NCI-H2081 treated with DMSO at 0.1 percent for 48 hours (cell line): ENCODE measurements at regions not wholly inside any gene's neighbourhood (a gene's known extent, or its start where the extent isn't known, plus 50 kb on each side); places are given as distances from the start of the nearest gene placed in this dataset.
"Not testable (repeated sequence)": the region's sequence is repeated elsewhere in the genome, so short reads cannot be mapped to it uniquely, and the experiment has no call there.

Source experiments
- DNase-seq: peaks from one replicate; lab custom pipeline; 2025; lab: John Stamatoyannopoulos, UW

DNA sequence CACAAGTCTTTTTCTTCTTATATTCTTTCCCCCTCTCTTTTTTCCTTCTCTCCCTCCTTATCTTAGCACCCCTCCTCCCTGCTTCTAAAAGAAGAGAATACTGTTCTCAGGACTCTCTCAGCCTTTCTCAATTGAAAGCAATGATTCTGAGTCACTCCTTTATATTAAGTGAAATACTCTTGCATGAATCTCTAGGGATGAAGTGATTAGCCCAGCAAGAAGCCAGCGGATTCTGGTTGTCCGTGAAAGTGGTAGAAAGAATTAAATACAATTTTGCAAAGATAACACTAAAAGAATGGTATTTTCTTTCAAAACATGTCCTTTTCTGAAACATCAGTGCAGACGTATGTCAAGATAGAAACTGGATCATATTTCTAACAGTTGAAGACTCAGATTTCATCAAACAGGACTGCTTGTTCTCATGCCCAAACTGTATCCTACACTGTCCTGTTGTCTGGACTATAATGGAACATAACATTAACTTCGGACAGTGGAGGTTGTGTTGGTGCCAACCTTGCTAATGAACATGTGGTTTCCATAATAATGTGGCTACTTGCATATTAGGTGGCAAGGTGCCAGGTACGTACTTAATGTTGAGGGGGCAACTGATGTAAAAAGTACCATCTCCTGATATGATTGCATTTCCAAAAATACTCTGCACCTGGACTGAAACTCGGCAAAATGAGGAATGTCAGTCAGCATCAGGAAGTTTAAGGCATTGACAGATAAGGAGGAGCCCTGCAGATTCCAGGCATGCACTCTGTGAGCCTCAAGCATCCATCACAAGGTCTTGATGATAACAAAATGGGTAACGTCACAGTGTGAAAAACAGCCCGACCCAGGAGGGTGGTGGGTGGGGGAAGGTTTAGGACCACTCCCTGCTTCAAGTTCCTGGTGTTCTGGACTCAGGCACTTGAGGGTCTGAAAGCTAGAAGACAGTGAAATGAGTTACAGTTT, 357.2 kb downstream of the DLEU7 start:
- DNase-seq, result no peak

DNA sequence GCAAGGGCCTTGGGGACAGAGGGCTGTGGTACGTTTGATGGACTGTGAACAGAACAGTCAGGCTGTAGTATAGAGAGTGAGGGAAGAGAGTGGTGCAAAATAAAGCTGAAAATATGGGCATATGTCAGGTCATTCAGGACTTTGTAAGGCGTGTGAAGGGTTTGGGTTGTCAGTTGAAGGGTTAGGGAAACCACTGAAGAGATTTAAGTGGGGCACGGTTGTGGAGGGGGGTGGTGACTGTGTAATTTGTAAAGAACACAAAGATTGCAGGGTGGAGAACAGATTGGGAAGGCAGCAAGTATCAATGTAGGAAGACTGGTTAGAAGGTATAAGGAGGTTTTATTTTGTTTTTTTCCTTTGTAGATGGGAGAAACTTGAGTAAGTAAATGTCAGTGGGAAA, 349.8 kb downstream of the DLEU7 start:
- no peak for DNase-seq

DNA sequence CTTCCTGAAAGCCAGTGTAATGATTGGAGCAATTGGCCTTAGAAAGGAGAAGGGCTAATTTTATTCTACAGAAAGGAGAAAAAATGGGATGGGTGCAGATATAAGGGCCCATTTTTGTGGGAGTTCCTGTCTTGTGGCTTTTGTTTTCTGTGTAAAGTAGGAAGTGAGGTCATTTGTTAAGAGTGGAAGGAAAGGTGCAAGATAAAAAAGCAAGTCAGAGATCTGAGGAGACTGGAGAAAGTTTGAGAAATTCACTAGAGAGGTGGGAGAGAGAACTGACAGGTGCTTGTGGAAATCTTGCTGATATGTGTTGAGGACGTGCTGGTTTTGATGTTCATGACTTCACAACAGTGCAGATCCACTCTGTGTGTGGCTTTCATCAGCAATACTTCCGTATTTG, 349.4 kb downstream of the DLEU7 start:
- DNase-seq, result no peak

DNA sequence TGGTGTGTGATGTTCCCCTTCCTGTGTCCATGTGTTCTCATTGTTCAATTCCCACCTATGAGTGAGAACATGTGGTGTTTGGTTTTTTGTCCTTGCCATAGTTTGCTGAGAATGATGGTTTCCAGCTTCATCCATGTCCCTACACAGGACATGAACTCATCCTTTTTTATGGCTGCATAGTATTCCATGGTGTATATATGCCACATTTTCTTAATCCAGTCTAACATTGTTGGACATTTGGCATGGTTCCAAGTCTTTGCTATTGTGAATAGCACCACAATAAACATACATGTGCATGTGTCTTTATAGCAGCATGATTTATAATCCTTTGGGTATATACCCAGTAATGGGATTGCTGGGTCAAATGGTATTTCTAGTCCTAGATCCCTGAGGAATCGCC, 340.3 kb downstream of the DLEU7 start:
- DNase-seq, result not testable (repeated sequence)

DNA sequence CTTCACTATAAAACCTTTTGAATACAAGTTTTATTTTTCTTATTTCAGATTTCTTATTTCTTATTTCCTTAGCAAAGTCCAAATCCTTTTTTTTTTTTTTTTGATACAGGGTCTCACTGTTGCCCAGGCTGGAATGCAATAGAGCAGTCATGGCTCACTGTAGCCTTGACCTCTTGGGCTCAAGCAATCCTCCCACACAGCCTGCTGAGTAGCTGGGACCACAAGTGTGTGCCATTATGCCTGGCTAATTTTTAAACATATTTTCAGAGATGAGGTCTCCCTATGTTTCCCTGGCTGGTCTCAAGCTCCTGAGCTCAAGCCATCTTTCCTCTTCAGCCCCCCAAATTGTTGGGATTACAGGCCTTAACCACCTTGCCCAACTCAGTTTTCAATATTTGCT, 334.3 kb downstream of the DLEU7 start:
- no peak for DNase-seq

DNA sequence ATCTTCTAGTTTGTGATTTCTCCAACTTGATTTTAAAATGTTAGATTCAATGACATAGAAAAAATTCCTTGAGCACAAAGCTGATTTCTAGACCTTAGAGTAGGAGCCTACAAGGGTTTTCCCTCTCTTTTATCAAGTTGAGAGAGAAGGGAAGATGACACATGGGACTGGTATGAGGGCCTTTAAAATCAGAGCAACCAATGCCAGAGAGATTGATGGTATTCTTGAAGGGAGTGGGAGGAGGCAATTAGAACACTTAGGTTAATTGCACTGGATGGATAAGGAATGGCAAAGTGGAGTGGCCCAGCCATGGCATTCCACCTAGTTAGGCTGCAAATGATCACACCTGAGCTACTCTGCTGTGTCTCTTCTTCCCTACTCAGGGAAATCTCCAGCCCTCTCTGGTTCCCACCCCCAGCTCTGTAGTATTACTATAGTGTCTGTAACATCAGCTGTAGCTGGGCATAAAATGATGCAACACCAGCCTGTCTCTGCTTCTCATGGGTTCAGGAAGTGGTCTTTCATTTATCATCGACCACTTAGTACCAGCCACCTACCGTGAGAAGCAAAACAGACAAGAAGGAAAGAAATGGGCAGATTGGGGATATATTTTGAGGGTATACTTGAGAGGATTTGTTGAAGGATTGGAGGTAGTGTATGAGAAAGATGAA, 333.6 kb downstream of the DLEU7 start:
- DNase-seq, result no peak

DNA sequence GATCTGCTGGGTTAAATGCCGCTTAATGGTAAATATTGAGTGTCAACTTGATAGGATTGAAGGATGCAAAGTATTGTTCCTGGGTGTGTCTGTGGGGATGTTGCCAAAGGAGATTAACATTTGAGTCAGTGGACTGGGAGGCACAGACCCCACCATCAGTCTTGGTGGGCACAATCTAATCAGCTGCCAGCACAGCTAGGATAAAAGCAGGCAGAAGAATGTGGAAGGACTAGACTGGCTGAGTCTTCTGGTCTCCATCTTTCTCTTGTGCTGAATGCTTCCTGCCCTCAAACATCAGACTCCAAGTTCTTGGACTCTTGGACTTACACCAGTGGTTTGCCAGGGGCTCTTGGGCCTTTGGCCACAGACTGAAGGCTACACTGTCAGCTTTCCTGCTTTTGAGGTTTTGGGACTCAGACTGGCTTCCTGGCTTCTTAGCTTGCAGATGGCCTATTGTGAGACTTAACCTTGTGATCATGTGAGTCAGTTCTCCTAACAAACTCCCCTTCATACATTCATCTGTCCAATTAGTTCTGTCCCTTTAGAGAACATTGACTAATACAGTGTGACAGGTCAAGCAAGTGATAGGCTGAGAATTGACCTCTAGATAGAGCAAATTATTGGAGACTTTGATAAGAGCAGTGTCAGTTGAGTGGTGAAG, 332.5 kb downstream of the DLEU7 start:
- not testable (repeated sequence) for DNase-seq

DNA sequence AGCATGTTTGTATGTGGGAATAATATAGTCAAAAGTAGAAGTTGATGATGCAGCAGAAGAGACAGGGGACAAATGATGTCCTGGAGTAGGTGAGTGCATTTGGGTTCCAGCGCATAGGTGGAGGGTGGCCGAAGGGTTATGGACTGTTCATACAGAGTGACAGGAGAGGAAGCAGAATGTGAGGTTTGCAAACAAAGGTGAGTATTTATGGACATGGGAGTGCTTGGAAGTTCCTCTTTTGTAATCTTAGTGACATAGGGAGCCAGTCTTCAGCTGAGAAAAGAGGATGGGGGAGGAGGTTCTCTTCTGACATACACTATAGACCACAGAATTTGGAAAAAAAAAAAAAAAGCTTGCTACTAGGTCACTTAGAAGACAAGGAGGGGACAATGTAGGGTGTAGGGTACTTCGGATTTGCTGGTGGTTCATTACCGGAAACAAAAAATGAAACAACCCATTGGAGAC, 331.6 kb downstream of the DLEU7 start:
- no peak for DNase-seq

DNA sequence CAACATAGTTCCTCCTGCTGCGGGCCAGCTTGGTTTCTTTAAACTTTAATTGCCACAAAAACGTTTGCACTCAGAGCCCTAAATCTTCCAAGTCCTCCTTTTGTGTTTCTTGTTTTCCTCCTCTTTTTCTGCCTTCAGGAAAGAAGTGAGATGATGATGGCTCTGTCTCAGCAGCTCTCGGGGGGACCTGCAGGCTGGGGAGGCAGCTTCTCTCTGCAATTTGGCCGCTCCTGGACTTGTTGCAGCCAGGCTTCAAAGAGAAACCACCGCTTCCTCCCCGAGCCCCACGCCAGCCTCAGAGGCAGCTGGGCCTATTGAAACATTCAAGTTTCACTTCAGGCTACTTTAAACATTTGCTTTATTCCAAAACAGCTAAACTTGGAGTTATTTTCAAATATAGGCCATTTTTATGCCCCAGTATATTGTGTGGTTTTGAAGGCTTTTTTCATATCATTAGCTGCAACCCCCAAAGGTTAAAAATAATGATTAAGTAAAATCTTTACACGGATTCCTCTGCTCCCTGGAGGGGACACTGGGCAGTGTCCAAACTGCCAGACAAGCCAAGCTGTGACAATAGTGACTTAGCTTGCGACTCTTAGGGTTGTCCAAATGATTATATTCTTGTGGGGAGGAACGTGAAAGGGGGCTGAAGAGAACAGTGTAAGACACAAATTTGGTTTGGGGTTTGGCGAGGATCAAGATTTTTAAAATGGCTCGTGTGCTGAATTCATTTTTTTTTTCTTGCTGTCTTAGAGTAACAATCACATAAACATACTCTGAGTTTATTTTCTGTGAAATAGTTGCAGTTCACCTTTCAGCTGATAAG, 330.8 kb downstream of the DLEU7 start:
- DNase-seq, result no peak

DNA sequence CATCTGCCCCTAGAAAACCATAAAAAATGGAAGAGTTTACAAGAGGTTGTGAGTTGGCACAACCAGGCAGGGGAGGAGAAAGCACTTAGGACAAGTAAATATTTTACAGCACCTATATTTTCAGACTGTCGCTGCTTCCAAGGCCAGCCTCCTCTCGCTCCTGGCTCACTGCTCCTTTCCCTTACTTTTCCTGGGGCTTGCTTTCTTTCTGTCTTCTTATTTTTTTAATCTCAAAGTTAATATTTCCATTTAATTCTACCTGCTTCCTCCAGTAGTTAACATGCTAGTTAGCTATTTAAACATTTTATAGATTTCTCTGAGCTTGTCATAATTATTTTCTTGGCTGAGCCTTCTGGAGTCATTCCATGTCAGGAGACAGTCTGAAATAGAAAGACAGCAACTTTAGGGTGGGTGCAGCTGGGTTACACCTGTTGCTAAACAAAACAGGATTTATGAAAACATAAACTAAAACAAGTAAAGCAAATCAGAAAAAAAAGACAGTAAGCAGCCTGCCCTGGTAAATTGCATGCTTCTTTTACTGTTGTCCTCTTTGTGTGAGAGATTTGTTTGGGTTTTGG, 330.1 kb downstream of the DLEU7 start:
- DNase-seq, result no peak

DNA sequence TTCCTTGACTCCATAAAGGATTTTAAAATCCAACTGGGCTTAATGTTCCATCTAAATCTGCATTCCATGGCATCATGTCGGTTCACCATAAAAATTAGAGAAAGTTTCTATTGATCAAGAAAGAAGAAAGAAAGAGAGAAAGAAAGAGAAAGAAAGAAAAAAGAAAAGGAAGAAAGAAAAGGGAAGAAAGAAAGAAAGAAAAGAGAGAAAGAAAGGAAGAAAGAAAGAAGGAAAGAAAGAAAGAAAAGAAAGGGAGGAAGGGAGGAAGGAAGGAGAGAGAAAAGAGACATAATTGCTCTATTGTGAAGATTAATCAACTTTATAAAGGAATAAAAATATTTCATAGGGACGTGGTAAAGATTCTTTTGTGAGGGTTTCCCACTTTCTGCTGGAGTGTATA, 329.2 kb downstream of the DLEU7 start:
- DNase-seq, result no peak

DNA sequence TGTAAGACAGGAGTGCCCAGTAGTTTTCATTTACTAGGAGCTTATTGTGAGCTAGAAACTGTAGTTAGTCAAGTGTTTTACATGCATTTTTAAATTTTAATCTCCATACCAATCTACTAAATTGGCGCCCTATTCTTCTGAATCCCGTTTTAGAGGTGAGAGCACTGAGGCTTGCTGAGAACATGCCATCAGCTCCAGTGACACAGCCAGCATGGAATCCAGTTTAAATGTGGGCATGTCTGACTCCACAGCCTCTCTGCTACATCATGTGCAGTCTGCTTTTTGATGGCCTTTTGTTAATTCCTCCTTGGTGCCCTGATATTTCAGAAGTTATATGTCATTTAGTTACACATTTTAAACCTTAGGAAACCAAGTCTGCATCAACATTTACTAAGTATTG, 325.4 kb downstream of the DLEU7 start:
- DNase-seq, result no peak

DNA sequence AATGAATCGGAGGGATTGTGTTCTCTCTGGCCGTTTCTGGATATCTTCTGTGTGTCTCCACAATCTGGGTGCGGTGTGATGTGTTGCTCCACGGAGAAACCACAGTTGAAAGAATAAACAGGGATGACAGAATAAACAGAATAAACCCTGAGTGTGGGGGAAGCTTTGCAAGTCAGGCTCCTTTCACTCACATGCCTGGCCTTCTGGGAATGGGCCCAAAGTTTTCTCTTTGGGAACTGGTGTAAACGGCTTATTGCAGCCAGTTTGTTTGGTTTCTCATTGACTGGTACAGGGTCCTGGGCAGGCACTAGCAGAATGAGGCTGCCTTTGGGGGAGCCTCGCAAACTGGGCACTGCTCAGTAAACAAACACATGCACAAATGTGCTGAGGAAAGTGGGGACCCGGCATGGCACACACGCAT, 324.7 kb downstream of the DLEU7 start:
- DNase-seq, result no peak

DNA sequence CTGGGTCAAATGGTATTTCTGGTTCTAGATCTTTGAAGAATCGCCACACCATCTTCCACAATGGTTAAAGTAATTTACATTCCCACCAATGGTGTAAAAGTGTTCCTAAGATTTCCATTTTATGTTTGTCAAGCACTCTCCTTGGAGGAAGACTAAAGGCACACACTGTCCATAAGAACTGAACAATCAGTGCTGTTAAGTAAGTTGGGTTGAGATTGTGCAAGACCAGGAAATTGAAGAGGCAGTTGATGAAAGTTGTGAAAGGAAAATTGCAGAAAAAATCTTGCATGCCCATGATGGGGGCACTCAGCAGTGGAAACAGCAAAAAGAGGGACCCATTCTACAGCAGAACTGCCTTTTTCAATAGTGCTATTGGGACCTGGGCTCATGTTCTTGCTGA, 323.6 kb downstream of the DLEU7 start:
- DNase-seq, result no peak

DNA sequence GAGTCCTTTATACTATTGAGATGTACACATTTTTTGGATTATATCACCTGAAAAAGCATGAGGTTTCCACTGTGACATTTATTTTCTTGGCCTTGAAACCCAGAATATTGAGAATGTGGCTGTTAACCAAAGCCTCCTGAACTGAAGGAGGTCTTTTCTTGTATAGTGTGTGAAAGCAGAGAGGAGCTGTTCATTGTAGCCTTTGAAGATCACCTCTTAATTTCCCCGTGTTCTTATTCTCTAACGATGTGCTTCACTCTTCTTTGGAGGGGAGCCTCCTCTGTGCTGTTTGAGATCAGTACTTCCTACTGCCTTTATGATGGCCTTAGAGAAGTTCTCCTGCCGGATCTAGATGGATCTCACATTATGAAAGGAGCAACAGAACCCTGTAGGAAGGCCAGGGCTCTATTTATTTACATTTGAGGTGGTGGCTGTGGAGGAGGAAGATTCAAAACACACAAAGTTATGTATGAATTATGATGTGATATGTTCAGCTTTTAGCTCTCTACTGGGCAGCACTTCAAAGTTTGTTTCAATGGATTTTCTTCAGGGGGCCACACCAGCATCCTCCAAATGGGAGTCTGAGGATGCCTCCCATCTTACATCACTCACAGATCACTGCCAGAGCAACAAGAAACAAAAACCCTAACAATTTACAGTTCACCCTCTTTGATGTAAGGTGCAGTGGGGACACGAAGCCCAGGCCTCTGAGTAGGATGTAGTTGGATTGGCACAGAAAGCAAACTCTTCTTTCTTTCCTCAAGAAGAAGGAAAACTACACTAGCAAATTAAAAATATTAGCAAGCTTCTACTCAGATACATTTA, 322.3 kb downstream of the DLEU7 start:
- no peak for DNase-seq

DNA sequence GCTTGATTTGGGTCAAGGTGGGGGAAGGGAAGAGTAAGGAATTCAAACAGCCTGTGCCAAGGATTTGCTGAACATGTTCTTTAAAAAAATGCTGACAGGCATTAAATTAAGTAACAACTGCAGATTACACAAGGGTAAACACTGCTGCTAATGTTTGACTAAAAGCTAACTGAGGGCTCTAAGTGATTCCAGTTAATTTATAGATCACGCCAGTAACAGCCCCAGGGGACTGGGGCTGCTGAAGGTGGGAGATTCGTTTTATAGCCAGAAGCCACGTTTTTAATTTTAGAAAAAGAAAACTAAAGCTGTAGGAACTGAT, 321.7 kb downstream of the DLEU7 start:
- no peak for DNase-seq

DNA sequence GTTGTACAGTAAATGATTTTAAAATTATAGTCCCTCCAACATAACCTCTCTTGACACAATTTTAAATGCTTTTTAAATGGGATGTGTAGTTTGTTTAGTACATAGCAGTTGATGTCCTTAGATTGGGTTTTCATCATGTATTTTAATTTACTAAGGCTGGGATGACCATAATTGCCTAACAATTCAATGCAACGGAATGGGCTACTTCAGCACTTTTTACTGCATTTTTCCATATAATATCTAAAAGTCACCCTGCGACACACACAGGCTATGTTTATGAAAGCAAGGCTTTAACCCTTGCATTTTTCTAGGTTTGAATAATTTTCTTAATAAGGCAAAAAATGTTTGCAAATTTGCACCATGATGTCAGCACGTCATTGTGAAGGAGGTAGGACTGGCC, 321.0 kb downstream of the DLEU7 start:
- DNase-seq, result no peak

DNA sequence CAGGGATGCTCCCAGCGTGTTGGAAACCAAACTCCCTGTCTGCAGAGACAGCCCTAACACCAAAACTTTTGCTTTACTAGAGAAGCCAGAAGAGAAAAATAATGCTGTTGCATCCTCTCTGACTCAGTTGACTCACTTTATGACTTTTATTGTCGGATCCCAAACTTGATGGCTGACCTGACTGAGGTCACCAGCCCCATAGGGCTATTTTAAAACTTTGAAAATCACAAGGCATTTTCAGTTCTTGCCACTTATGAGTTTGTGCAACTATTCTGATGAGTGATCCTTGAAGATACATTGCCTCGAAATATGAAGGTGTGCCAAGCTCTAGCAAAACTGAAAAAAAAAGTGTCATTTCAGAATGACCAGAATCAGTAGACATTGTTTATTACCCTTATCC, 320.2 kb downstream of the DLEU7 start:
- DNase-seq, result no peak

DNA sequence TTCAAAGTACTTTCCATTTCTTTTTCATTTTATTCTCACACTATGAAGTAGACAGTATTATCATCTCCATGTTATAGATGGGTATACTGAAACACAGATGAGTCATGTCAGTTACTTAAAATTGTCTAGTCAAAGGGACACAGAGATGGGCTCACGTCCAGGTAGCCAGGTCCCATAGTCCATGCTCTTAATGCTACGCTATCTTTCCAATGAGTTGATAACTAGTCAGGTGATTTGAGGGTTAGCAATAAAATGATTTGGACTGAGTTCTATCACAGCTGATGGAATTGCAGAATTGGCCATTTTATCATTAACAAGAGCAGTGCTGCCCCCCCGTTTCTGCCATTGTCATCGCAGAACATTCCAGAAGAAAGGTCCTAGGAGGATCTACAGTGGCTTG, 318.9 kb downstream of the DLEU7 start:
- DNase-seq, result no peak

DNA sequence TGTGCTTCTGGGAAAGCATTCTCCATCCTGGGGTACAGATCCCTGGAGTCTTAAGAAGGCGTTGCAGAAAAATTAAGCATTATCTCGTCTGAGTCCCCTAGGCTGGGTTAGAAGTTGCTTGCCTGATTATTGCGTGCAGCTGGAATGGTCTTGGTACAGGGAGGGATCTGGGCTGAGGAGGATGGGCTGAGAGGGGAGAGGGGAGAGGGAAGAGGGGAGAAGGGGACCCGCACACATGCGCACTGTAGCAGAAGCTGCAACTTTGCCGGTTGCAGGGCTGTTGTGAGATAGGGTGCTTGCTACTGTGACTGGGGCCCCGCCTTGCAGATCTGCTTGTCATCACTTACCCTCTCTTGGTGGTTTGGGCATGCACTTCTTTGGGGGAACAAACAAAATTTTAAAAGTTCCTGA, 316.8 kb downstream of the DLEU7 start:
- no peak for DNase-seq

DNA sequence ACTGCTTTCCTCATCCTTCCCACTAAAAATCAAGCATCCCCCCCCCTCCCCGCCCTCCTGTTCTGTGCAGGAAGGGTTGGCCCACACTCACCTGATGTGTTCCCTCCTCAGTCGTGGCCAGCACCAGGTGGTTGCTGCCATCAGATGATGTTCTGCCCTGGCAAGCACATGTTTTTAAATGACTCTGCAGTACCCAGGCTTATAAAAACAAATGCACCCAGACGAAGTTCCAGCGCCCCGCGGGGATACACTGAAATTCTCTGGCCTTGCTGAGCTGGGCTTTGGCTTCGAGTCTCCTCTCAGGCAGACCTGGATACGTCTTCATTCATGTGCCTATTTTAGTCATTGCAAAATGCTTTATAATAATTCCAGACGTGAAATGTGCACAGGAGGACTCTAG, 316.3 kb downstream of the DLEU7 start:
- no peak for DNase-seq
